Ascending aorta (tissue), 2 donors: ENCODE measurements at regions not wholly inside any gene's neighbourhood (a gene's known extent, or its start where the extent isn't known, plus 50 kb on each side); places are given as distances from the start of the nearest gene placed in this dataset.
A peak's percentile ranks its signal among the peaks of the same experiment; 100 is the strongest.

Experiments used
- DNase-seq, 2 donors: peaks; one replicate each; pipeline ENCODE4 v3.0.0-alpha.2; 2019; ENCODE audit warnings: low spot score in 2 of 2
- H3K27ac ChIP-seq, 2 donors: fragments of 200-600 bp; sonication (generic); one replicate each; pipeline ENCODE4 v1.5.1; 2016 to 2017; ENCODE audit warnings: mild to moderate bottlenecking in 1 of 2
- H3K27me3 ChIP-seq: fragments of 200-600 bp; sonication (generic); one replicate; pipeline ENCODE4 v1.5.1; 2017
- H3K36me3 ChIP-seq, 2 donors: fragments of 200-600 bp; sonication (generic); one replicate each; pipeline ENCODE4 v1.5.1; 2016
- H3K4me1 ChIP-seq, 2 donors: fragments of 200-600 bp; sonication (generic); one replicate each; pipeline ENCODE4 v1.5.1; 2016 to 2017; ENCODE audit warnings: mild to moderate bottlenecking in 1 of 2
- H3K4me3 ChIP-seq, 2 donors: fragments of 200-600 bp; sonication (generic); one replicate each; pipeline ENCODE4 v1.5.1; 2016 to 2017; ENCODE audit warnings: mild to moderate bottlenecking in 1 of 2
- H3K9me3 ChIP-seq, 2 donors: fragments of 200-600 bp; sonication (generic); one replicate each; pipeline ENCODE4 v1.5.1; 2016
- intact Hi-C: fragments of 100-400 bp; cut with DNase I; formaldehyde crosslinking; loops from one replicate; pipeline ENCODE4 v1.15.1; 2023
- TF ChIP-seq, protein P1 (sequence below), 3 experiments: fragments of 200-600 bp in 2 of 3; fragments of 450-650 bp in 1 of 3; sonication (generic) in 2 of 3; IDR thresholded peaks; one replicate each; pipeline ENCODE4 v1.5.1; 2016 to 2019; ENCODE audit warnings: antibody characterized with exemption in 3 of 3, mild to moderate bottlenecking in 1 of 3, moderate library complexity in 1 of 3

DNA sequence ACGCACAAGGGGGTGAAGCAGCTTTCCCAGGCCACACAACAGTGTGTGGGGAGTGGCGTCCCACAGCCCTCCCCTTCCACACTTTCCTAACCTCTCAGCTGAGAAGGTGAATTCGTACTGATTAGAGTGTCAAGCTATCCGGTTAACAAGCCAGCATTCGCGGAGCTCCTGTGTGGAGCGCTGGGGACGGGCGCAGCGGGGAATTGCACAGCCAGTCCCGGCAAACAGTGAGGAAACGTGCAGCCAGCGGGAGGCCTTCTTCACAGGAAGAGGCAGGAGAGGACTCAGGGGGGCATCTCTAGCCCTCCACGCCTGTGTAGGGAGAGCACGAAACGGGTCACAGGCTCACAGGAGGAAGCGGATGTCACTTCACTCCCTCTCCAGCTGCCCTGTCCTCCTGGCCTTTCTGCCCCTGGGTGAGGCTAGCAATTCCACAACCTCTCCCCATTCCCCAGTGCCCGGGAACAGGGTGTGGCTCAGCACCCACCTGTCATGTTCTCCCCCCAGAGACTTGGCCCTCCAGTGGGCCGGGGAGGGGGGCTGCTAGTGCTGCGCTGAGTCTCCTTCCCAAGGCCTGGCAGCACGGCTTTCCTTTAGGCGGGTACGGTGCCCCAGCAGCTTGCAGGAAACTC is 117.3 kb downstream of the CPZ start:
- Histone ChIP-seq H3K4me1 (no peaks in the 10 kb centered on the region), H3K36me3 (no peaks in the 10 kb centered on the region), H3K9me3 (peaks cover 0 to 14% of the 10 kb centered on the region in 2 donors), H3K27ac (no peak overlapping the region), H3K4me3 (no peak overlapping the region), H3K27me3 (no peaks in the 10 kb centered on the region)
- peak in 1 of 2 donors; percentile 52 for DNase-seq
- intact Hi-C loops = no loop called here
- TF ChIP-seq, protein P1, sequence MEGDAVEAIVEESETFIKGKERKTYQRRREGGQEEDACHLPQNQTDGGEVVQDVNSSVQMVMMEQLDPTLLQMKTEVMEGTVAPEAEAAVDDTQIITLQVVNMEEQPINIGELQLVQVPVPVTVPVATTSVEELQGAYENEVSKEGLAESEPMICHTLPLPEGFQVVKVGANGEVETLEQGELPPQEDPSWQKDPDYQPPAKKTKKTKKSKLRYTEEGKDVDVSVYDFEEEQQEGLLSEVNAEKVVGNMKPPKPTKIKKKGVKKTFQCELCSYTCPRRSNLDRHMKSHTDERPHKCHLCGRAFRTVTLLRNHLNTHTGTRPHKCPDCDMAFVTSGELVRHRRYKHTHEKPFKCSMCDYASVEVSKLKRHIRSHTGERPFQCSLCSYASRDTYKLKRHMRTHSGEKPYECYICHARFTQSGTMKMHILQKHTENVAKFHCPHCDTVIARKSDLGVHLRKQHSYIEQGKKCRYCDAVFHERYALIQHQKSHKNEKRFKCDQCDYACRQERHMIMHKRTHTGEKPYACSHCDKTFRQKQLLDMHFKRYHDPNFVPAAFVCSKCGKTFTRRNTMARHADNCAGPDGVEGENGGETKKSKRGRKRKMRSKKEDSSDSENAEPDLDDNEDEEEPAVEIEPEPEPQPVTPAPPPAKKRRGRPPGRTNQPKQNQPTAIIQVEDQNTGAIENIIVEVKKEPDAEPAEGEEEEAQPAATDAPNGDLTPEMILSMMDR (IDR thresholded peaks at IDR 0.05) = no peak

DNA sequence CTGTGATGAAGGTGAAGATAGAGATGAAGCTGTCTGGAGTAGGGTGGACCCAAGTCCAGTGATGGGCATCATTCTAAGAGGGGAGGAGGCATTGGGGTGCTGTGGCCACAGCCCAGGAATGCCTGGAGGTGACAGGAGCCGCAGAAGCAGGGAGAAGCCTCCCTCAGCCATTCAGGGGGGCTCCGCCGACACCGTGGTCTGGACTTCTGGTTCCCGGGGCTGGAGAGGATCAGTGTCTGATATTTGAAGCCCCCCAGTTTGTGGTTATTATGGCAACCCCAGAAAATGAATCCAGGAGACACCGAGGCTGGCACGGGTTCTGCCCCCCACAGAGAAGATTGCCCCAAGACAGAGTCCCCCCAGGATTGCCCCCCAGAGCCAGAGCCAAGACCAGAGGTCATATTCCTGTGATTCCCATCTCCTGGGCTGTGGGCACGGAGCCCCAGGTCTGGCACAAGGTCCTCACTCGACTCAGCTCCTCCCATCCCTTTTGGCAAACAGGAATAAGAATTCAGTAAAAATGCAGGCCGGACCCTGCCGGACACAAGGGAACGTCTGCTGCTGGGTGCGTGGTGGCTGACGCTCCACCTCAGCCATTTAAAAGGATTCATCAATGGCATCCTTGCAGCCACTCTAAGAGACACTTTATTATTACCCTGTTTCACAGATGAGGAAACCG is 116.6 kb downstream of the CPZ start:
- no peak overlapping the region for H3K27ac ChIP-seq
- H3K9me3 ChIP-seq = peaks cover 0 to 7% of the 10 kb centered on the region in 2 donors
- no peaks in the 10 kb centered on the region for H3K36me3 ChIP-seq
- TF ChIP-seq, protein P1 (IDR thresholded peaks at IDR 0.05) = no peak
- H3K4me1 ChIP-seq = no peaks in the 10 kb centered on the region
- no peaks in the 10 kb centered on the region for H3K27me3 ChIP-seq
- DNase-seq = peak in 1 of 2 donors; percentile 34
- H3K4me3 ChIP-seq = no peak overlapping the region
- intact Hi-C loops = no loop called here

DNA sequence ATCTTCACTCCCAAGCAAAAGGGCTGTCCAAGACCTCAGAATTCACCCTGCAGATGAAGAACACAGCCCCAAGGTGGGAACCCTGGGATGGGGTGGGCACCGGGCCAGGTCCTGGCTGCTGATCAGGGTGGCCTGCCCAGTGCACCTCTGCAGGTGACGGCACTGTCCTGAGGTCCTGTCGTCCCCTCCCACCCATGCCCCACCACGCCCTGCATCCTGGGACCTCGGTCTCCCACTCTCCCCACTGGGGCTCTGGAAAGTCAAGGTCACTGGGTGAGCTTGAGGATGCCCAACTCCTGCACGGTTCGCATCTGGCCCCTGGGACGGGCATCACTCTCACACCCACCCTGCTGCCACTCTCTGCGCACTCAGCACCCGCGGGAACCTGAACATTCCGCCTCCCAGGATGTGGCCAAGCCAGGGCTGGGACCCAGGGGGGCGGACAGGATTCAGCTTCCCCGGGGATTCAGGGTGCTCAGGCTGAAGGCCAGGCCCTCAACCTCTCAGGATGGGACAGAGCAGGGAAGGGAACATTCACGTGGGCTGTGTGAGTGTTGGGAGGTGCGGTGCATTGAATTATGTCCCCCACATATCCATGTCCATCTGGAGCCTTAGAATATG is 115.9 kb downstream of the CPZ start:
- Histone ChIP-seq H3K4me1 (no peaks in the 10 kb centered on the region), H3K36me3 (no peaks in the 10 kb centered on the region), H3K27ac (no peak overlapping the region), H3K4me3 (no peak overlapping the region), H3K9me3 (peaks cover 0 to 4% of the 10 kb centered on the region in 2 donors), H3K27me3 (no peaks in the 10 kb centered on the region)
- TF ChIP-seq, protein P1 (IDR thresholded peaks at IDR 0.05) = no peak
- intact Hi-C loops = no loop called here
- no peak for DNase-seq

DNA sequence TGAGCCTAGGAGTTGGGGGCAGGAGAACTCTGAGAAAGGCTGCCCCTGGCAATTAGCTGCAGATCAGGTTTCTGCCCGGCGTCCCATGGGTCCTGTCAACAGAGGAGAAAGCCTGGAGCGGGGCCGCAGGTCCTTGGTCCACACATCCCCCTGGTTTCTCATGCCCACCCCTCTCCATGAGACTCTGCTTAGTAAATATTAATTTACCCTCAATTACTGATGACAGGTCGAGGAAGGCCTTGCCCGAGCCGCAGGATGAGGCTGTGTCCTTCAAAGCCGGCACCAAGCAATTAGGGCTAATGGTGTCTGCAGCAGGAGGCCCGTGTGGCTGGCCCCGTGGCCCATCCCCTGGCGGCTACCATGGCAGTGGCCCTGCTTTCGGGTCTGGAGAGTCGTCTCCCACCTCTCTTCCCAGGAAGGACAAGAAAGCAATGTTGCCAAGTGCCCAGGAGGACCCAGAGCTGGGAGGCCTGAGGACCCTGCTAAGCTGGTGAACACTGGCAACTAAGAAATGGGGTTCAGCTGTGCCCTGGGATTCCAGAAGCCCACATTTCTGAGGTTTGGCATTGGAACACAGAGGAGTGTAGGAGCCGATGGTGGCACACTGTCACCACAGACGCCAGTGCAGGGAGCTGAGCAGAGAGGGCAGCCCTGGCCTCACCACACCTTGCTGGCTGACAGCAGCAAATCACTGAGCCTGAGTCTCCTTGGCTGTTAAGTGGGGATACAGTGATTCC is 114.6 kb downstream of the CPZ start:
- no peaks in the 10 kb centered on the region for H3K27me3 ChIP-seq
- no peaks in the 10 kb centered on the region for H3K9me3 ChIP-seq
- H3K4me1 ChIP-seq = no peaks in the 10 kb centered on the region
- no peaks in the 10 kb centered on the region for H3K36me3 ChIP-seq
- intact Hi-C loops = no loop called here
- peak in 1 of 2 donors; percentile 48 for DNase-seq
- H3K27ac ChIP-seq = no peak overlapping the region
- H3K4me3 ChIP-seq = no peak overlapping the region
- TF ChIP-seq, protein P1 (IDR thresholded peaks at IDR 0.05) = no peak

DNA sequence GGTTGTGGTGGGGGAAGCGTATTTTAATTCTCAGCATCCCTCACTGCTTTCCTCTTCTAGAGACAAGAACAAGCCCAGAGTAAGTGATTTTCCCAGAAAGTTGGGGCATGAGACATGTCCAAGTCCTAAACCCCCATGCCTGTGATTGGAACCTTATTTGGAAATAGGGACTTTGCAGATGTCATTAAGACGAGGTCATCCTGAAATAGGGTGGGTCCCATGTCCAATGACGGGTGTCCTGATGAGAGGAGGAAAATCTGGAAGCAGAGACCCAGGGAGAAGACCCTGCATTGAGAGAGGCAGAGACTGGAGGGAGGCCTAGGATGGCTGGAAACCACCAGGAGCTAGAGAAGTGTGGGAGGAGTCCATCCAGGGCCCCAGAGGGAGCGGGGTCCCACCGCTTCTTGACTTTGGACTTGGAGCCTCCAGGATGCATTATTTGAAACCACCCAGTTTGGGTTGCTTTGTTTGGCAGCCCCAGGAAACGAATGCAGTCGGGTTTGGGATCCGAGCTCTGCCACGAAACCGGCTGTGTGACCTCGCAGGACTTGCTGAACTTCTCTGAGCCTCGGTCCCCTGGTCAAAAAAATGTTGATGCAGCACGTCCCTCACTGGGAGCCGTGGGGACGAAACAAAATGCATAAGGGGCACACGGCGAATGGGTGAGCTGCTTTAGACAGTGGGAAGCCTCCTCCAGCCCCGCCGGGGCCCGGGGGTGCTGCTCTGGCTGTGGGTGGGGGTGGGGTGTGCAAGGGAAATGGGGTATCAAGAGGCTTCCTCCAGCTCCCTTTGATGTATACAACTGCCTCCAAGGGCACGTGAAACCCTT is 113.9 kb downstream of the CPZ start:
- Histone ChIP-seq H3K27me3 (no peaks in the 10 kb centered on the region), H3K36me3 (no peaks in the 10 kb centered on the region), H3K4me3 (no peak overlapping the region), H3K27ac (no peak overlapping the region), H3K9me3 (no peaks in the 10 kb centered on the region), H3K4me1 (no peaks in the 10 kb centered on the region)
- TF ChIP-seq, protein P1 (IDR thresholded peaks at IDR 0.05) = no peak
- peak in 1 of 2 donors; percentile 48 for DNase-seq
- intact Hi-C loops = no loop called here
